ENCODE measurements at regions not wholly inside any gene's neighbourhood (a gene's known extent, or its start where the extent isn't known, plus 50 kb on each side); places are given as distances from the start of the nearest gene placed in this dataset.

- TF ChIP-seq, protein P1, sequence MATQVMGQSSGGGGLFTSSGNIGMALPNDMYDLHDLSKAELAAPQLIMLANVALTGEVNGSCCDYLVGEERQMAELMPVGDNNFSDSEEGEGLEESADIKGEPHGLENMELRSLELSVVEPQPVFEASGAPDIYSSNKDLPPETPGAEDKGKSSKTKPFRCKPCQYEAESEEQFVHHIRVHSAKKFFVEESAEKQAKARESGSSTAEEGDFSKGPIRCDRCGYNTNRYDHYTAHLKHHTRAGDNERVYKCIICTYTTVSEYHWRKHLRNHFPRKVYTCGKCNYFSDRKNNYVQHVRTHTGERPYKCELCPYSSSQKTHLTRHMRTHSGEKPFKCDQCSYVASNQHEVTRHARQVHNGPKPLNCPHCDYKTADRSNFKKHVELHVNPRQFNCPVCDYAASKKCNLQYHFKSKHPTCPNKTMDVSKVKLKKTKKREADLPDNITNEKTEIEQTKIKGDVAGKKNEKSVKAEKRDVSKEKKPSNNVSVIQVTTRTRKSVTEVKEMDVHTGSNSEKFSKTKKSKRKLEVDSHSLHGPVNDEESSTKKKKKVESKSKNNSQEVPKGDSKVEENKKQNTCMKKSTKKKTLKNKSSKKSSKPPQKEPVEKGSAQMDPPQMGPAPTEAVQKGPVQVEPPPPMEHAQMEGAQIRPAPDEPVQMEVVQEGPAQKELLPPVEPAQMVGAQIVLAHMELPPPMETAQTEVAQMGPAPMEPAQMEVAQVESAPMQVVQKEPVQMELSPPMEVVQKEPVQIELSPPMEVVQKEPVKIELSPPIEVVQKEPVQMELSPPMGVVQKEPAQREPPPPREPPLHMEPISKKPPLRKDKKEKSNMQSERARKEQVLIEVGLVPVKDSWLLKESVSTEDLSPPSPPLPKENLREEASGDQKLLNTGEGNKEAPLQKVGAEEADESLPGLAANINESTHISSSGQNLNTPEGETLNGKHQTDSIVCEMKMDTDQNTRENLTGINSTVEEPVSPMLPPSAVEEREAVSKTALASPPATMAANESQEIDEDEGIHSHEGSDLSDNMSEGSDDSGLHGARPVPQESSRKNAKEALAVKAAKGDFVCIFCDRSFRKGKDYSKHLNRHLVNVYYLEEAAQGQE (IDR thresholded peaks at IDR 0.05) = no peak
- TF ChIP-seq, protein P2, sequence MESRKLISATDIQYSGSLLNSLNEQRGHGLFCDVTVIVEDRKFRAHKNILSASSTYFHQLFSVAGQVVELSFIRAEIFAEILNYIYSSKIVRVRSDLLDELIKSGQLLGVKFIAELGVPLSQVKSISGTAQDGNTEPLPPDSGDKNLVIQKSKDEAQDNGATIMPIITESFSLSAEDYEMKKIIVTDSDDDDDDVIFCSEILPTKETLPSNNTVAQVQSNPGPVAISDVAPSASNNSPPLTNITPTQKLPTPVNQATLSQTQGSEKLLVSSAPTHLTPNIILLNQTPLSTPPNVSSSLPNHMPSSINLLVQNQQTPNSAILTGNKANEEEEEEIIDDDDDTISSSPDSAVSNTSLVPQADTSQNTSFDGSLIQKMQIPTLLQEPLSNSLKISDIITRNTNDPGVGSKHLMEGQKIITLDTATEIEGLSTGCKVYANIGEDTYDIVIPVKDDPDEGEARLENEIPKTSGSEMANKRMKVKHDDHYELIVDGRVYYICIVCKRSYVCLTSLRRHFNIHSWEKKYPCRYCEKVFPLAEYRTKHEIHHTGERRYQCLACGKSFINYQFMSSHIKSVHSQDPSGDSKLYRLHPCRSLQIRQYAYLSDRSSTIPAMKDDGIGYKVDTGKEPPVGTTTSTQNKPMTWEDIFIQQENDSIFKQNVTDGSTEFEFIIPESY (IDR thresholded peaks at IDR 0.05) = no peak
Observed at GRCh38 chr6:91029211-91029610, 442.3 kb upstream of the MAP3K7 start (continued).

- no peak overlapping the region for H3K4me3 ChIP-seq (ENCODE audit: low read depth in 1 of 3, low read length in 3 of 3)
- H3K4me1 ChIP-seq (ENCODE audit: control insufficient read depth in 4 of 4, insufficient read depth in 4 of 4, low read length in 3 of 4) = no peaks in the 10 kb centered on the region
- H3K27me3 ChIP-seq (ENCODE audit: control insufficient read depth in 4 of 4, insufficient read depth in 4 of 4, low read length in 3 of 4) = no peaks in the 10 kb centered on the region
- TF ChIP-seq MAX (IDR thresholded peaks at IDR 0.05) (no peak), RAD21 (IDR thresholded peaks at IDR 0.05) (no peak)
- H3K9me3 ChIP-seq (ENCODE audit: control insufficient read depth in 4 of 4, low read length in 3 of 4) = no peaks in the 10 kb centered on the region
- H3K27ac ChIP-seq (ENCODE audit: low read depth in 1 of 2, low read length in 2 of 2) = no peak overlapping the region
- H3K36me3 ChIP-seq (ENCODE audit: control insufficient read depth in 4 of 4, insufficient read depth in 3 of 4, low read depth in 1 of 4, low read length in 3 of 4) = no peaks in the 10 kb centered on the region
- no peak overlapping the region for H3K9ac ChIP-seq (ENCODE audit: low read depth in 1 of 2, low read length in 2 of 2)
- no peak for DNase-seq (ENCODE audit: low spot score)
Observed at GRCh38 chr6:91023529-91023928, 436.7 kb upstream of the MAP3K7 start.

- DNase-seq (ENCODE audit: low spot score) = no peak
- no peak overlapping the region for H3K9ac ChIP-seq (ENCODE audit: low read depth in 1 of 2, low read length in 2 of 2)
- H3K27me3 ChIP-seq (ENCODE audit: control insufficient read depth in 4 of 4, insufficient read depth in 4 of 4, low read length in 3 of 4) = no peaks in the 10 kb centered on the region
- no peaks in the 10 kb centered on the region for H3K4me1 ChIP-seq (ENCODE audit: control insufficient read depth in 4 of 4, insufficient read depth in 4 of 4, low read length in 3 of 4)
- no peaks in the 10 kb centered on the region for H3K36me3 ChIP-seq (ENCODE audit: control insufficient read depth in 4 of 4, insufficient read depth in 3 of 4, low read depth in 1 of 4, low read length in 3 of 4)
- H3K9me3 ChIP-seq (ENCODE audit: control insufficient read depth in 4 of 4, low read length in 3 of 4) = no peaks in the 10 kb centered on the region
- TF ChIP-seq, protein P1 (IDR thresholded peaks at IDR 0.05) = no peak
- TF ChIP-seq, protein P2 (IDR thresholded peaks at IDR 0.05) = no peak
- TF ChIP-seq, protein P3, sequence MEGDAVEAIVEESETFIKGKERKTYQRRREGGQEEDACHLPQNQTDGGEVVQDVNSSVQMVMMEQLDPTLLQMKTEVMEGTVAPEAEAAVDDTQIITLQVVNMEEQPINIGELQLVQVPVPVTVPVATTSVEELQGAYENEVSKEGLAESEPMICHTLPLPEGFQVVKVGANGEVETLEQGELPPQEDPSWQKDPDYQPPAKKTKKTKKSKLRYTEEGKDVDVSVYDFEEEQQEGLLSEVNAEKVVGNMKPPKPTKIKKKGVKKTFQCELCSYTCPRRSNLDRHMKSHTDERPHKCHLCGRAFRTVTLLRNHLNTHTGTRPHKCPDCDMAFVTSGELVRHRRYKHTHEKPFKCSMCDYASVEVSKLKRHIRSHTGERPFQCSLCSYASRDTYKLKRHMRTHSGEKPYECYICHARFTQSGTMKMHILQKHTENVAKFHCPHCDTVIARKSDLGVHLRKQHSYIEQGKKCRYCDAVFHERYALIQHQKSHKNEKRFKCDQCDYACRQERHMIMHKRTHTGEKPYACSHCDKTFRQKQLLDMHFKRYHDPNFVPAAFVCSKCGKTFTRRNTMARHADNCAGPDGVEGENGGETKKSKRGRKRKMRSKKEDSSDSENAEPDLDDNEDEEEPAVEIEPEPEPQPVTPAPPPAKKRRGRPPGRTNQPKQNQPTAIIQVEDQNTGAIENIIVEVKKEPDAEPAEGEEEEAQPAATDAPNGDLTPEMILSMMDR (IDR thresholded peaks at IDR 0.05; ENCODE audit: low read depth, low read length, missing input control) = no peak
- TF ChIP-seq HNF4G (IDR thresholded peaks at IDR 0.05) (no peak), JUND (IDR thresholded peaks at IDR 0.05) (no peak), SP1 (IDR thresholded peaks at IDR 0.05) (no peak), HNF4A (conservative IDR thresholded peaks at IDR 0.05) (no peak), FOXA2 (IDR thresholded peaks at IDR 0.05) (no peak), EGR1 (IDR thresholded peaks at IDR 0.05; ENCODE audit: low read depth in 2 of 2) (no peak), RAD21 (IDR thresholded peaks at IDR 0.05) (no peak), YY1 (IDR thresholded peaks at IDR 0.05) (no peak)
- WGBS = 32% methylated on average over 1 of the region's 1 CpG
- H3K27ac ChIP-seq (ENCODE audit: low read depth in 1 of 2, low read length in 2 of 2) = no peak overlapping the region
- H3K4me3 ChIP-seq (ENCODE audit: low read depth in 1 of 3, low read length in 3 of 3) = no peak overlapping the region
Observed at GRCh38 chr6:91020744-91021143, 433.9 kb upstream of the MAP3K7 start.

All from liver (tissue), 8 donors.